NOMO-1 (cell line): ENCODE measurements at regions not wholly inside any gene's neighbourhood (a gene's known extent, or its start where the extent isn't known, plus 50 kb on each side); places are given as distances from the start of the nearest gene placed in this dataset.

ENCODE experiments used
- DNase-seq, 2 experiments: peaks; one replicate each; lab custom pipeline; 2025; ENCODE audit not compliant: unreplicated experiment in 2 of 2; lab: John Stamatoyannopoulos, UW

GRCh38 chr2:128984081-128984480 lies 665.4 kb upstream of the HS6ST1 start:
- DNase-seq = no peak

- no peak for DNase-seq
Observed at GRCh38 chr2:128984855-128985254, 666.2 kb upstream of the HS6ST1 start.

GRCh38 chr2:128986026-128986715 lies 667.5 kb upstream of the HS6ST1 start:
- no peak for DNase-seq

GRCh38 chr2:128986867-128987268 lies 668.2 kb upstream of the HS6ST1 start:
- DNase-seq = no peak

- DNase-seq = no peak
Observed at GRCh38 chr2:128988326-128988725, 669.7 kb upstream of the HS6ST1 start.

GRCh38 chr2:128988967-128989366 lies 670.3 kb upstream of the HS6ST1 start:
- no peak for DNase-seq

GRCh38 chr2:128995086-128995485 lies 676.4 kb upstream of the HS6ST1 start:
- no peak for DNase-seq

GRCh38 chr2:128996078-128996477 lies 677.4 kb upstream of the HS6ST1 start:
- no peak for DNase-seq

- DNase-seq = no peak
Observed at GRCh38 chr2:128997166-128997866, 678.6 kb upstream of the HS6ST1 start.

- DNase-seq = no peak
Observed at GRCh38 chr2:129001926-129002325, 683.3 kb upstream of the HS6ST1 start.

- DNase-seq = no peak
Observed at GRCh38 chr2:129002751-129003150, 684.1 kb upstream of the HS6ST1 start.

GRCh38 chr2:129004485-129004884 lies 685.8 kb upstream of the HS6ST1 start:
- DNase-seq = no peak

GRCh38 chr2:129004940-129005490 lies 686.3 kb upstream of the HS6ST1 start:
- DNase-seq = no peak

- no peak for DNase-seq
Observed at GRCh38 chr2:129006135-129006886, 687.6 kb upstream of the HS6ST1 start.

- no peak for DNase-seq
Observed at GRCh38 chr2:129006901-129007300, 688.2 kb upstream of the HS6ST1 start.

- no peak for DNase-seq
Observed at GRCh38 chr2:129008055-129008880, 689.6 kb upstream of the HS6ST1 start.

- no peak for DNase-seq
Observed at GRCh38 chr2:129008881-129009554, 690.4 kb upstream of the HS6ST1 start.

- no peak for DNase-seq
Observed at GRCh38 chr2:129009555-129010146, 691.0 kb upstream of the HS6ST1 start.

GRCh38 chr2:129010262-129010661 lies 691.6 kb upstream of the HS6ST1 start:
- no peak for DNase-seq
